NCI-H1694 treated with DMSO at 0.1 percent for 48 hours (cell line): ENCODE measurements at regions not wholly inside any gene's neighbourhood (a gene's known extent, or its start where the extent isn't known, plus 50 kb on each side); places are given as distances from the start of the nearest gene placed in this dataset.

Experiments
- DNase-seq: peaks from one replicate; lab custom pipeline; 2025; lab: John Stamatoyannopoulos, UW

- no peak for DNase-seq
Measured at GRCh38 chr2:120606931-120607330, 128.7 kb upstream of the GLI2 start.

- no peak for DNase-seq
Measured at GRCh38 chr2:120607506-120607905, 128.2 kb upstream of the GLI2 start.

GRCh38 chr2:120607996-120608395 is 127.7 kb upstream of the GLI2 start:
- DNase-seq, result no peak

- no peak for DNase-seq
Measured at GRCh38 chr2:120609826-120610395, 125.8 kb upstream of the GLI2 start.

GRCh38 chr2:120611016-120611415 is 124.7 kb upstream of the GLI2 start:
- DNase-seq, result no peak

GRCh38 chr2:120611961-120612360 is 123.7 kb upstream of the GLI2 start:
- DNase-seq, result no peak

GRCh38 chr2:120612471-120612870 is 123.2 kb upstream of the GLI2 start:
- DNase-seq, result no peak

- DNase-seq, result no peak
Measured at GRCh38 chr2:120612931-120613330, 122.7 kb upstream of the GLI2 start.

- DNase-seq, result no peak
Measured at GRCh38 chr2:120613742-120614571, 121.7 kb upstream of the GLI2 start.

GRCh38 chr2:120614901-120615300 is 120.8 kb upstream of the GLI2 start:
- no peak for DNase-seq

- DNase-seq, result no peak
Measured at GRCh38 chr2:120616261-120616660, 119.4 kb upstream of the GLI2 start.

GRCh38 chr2:120617055-120617454 is 118.6 kb upstream of the GLI2 start:
- DNase-seq, result no peak

- no peak for DNase-seq
Measured at GRCh38 chr2:120618830-120619229, 116.8 kb upstream of the GLI2 start.

- no peak for DNase-seq
Measured at GRCh38 chr2:120619579-120619978, 116.1 kb upstream of the GLI2 start.

- DNase-seq, result no peak
Measured at GRCh38 chr2:120620025-120620793, 115.5 kb upstream of the GLI2 start.

GRCh38 chr2:120622159-120622869 is 113.4 kb upstream of the GLI2 start:
- no peak for DNase-seq

- DNase-seq, result no peak
Measured at GRCh38 chr2:120622886-120623753, 112.5 kb upstream of the GLI2 start.

- DNase-seq, result no peak
Measured at GRCh38 chr2:120624061-120624737, 111.5 kb upstream of the GLI2 start.

GRCh38 chr2:120624738-120625446 is 110.8 kb upstream of the GLI2 start:
- DNase-seq, result no peak
